ENCODE measurements at regions not wholly inside any gene's neighbourhood (a gene's known extent, or its start where the extent isn't known, plus 50 kb on each side); places are given as distances from the start of the nearest gene placed in this dataset.
"Not testable (repeated sequence)": the region's sequence is repeated elsewhere in the genome, so short reads cannot be mapped to it uniquely, and the experiment has no call there.

- DNase-seq = peak; percentile 13
Measured at GRCh38 chr9:41272879-41273548, 83.9 kb upstream of the ZNG1F start.

GRCh38 chr9:41270992-41271391 lies 81.9 kb upstream of the ZNG1F start:
- DNase-seq = not testable (repeated sequence)

GRCh38 chr9:41269471-41269870 lies 80.4 kb upstream of the ZNG1F start:
- not testable (repeated sequence) for DNase-seq

GRCh38 chr9:41269054-41269453 lies 79.9 kb upstream of the ZNG1F start:
- not testable (repeated sequence) for DNase-seq

- not testable (repeated sequence) for DNase-seq
Measured at GRCh38 chr9:41266602-41267001, 77.5 kb upstream of the ZNG1F start.

- DNase-seq = not testable (repeated sequence)
Measured at GRCh38 chr9:41266000-41266399, 76.9 kb upstream of the ZNG1F start.

- not testable (repeated sequence) for DNase-seq
Measured at GRCh38 chr9:41251973-41252372, 62.9 kb upstream of the ZNG1F start.

GRCh38 chr9:41251101-41251500 lies 62.0 kb upstream of the ZNG1F start:
- DNase-seq = not testable (repeated sequence)

- DNase-seq = not testable (repeated sequence)
Measured at GRCh38 chr9:41246702-41247101, 57.6 kb upstream of the ZNG1F start.

Measured in activated CD4-positive, alpha-beta T cell treated with anti-CD3 and anti-CD28 coated beads, Interleukin-2, amount 50 U/mL, for 1 hour (primary cell).